GM13976 (cell line): ENCODE measurements at regions not wholly inside any gene's neighbourhood (a gene's known extent, or its start where the extent isn't known, plus 50 kb on each side); places are given as distances from the start of the nearest gene placed in this dataset.

ENCODE experiments used
- DNase-seq: peaks from one replicate; pipeline ENCODE4 v3.0.0; 2012; ENCODE audit warnings: low spot score
- CTCF ChIP-seq: IDR thresholded peaks from 2 replicates; pipeline ENCODE4 v1.5.1; 2012; ENCODE audit warnings: borderline replicate concordance, mild to moderate bottlenecking; ENCODE audit not compliant: insufficient read depth; ENCODE audit errors: extremely low read depth, missing control alignments, control extremely low read depth
- in situ Hi-C: fragments of 300-500 bp; cut with MboI; formaldehyde crosslinking; loops from one replicate; pipeline ENCODE4 v1.12.0; 2022; ENCODE audit warnings: low sequenced_read_pairs, mixed read lengths, inconsistent platforms; ENCODE audit not compliant: unreplicated experiment

GRCh38 chr14:88064841-88065240, 59.9 kb downstream of the GPR65 start:
- DNase-seq: no peak
- in situ Hi-C loops: no loop called here
- no peak for TF ChIP-seq CTCF

- no peak for DNase-seq
Observed at GRCh38 chr14:88069677-88070076, 64.7 kb downstream of the GPR65 start.

GRCh38 chr14:88075269-88075981, 70.5 kb downstream of the GPR65 start:
- no peak for DNase-seq
- TF ChIP-seq CTCF: no peak
- in situ Hi-C loops: no loop called here

More at GRCh38 chr14:88069677-88070076, 64.7 kb downstream of the GPR65 start:
- in situ Hi-C loops: no loop called here
- no peak for TF ChIP-seq CTCF

GRCh38 chr14:88078525-88078924, 73.6 kb downstream of the GPR65 start:
- in situ Hi-C loops: no loop called here
- no peak for TF ChIP-seq CTCF
- DNase-seq: no peak

GRCh38 chr14:88079624-88080023, 74.7 kb downstream of the GPR65 start:
- TF ChIP-seq CTCF: no peak
- in situ Hi-C loops: no loop called here
- DNase-seq: no peak

- DNase-seq: no peak
- TF ChIP-seq CTCF: no peak
- in situ Hi-C loops: no loop called here
Observed at GRCh38 chr14:88085736-88086135, 80.8 kb downstream of the GPR65 start.
